Hepatocyte (in vitro differentiated cells): ENCODE measurements at regions not wholly inside any gene's neighbourhood (a gene's known extent, or its start where the extent isn't known, plus 50 kb on each side); places are given as distances from the start of the nearest gene placed in this dataset.

Experiments
- EZH2 ChIP-seq: fragments of 200-600 bp; sonication (generic); IDR thresholded peaks from 2 replicates; pipeline ENCODE4 v1.6.1; 2016; ENCODE audit warnings: antibody characterized with exemption, mild to moderate bottlenecking, borderline replicate concordance
- EZH2phosphoT487 ChIP-seq: fragments of 200-600 bp; sonication (generic); IDR thresholded peaks from one replicate; pipeline ENCODE4 v1.6.1; 2018; ENCODE audit warnings: antibody characterized with exemption, mild to moderate bottlenecking, low read depth, moderate library complexity; ENCODE audit not compliant: unreplicated experiment, severe bottlenecking
- TF ChIP-seq, protein P1 (sequence below): fragments of 200-600 bp; sonication (generic); IDR thresholded peaks from 2 replicates; pipeline ENCODE4 v1.5.1; 2016; ENCODE audit warnings: antibody characterized with exemption, mild to moderate bottlenecking; ENCODE audit not compliant: poor library complexity

DNA sequence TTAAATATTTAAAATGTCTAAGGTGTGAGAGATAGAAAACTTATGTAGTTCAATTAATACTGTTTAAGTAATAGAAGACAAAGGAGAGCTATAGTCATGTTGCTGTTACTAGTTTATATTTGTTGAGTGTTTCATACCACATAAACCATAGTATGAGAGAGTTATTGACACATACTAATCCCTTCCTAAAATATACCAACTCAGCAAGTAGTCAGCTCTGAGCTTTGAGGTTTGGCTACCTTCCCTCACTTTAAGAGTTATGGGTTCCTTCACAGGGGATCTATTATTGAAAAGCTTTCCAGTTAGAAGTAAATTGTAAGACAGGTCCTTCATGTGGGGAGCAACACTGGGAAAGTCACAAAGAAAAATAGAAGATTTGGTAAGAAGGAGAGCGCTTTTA, 701.6 kb upstream of the ZEB2 start:
- TF ChIP-seq, protein P1, sequence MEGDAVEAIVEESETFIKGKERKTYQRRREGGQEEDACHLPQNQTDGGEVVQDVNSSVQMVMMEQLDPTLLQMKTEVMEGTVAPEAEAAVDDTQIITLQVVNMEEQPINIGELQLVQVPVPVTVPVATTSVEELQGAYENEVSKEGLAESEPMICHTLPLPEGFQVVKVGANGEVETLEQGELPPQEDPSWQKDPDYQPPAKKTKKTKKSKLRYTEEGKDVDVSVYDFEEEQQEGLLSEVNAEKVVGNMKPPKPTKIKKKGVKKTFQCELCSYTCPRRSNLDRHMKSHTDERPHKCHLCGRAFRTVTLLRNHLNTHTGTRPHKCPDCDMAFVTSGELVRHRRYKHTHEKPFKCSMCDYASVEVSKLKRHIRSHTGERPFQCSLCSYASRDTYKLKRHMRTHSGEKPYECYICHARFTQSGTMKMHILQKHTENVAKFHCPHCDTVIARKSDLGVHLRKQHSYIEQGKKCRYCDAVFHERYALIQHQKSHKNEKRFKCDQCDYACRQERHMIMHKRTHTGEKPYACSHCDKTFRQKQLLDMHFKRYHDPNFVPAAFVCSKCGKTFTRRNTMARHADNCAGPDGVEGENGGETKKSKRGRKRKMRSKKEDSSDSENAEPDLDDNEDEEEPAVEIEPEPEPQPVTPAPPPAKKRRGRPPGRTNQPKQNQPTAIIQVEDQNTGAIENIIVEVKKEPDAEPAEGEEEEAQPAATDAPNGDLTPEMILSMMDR: no peak
- TF ChIP-seq EZH2 (no peak), EZH2phosphoT487 (no peak)
